Adipocyte (in vitro differentiated cells): ENCODE measurements at regions not wholly inside any gene's neighbourhood (a gene's known extent, or its start where the extent isn't known, plus 50 kb on each side); places are given as distances from the start of the nearest gene placed in this dataset.
"Not testable (repeated sequence)": the region's sequence is repeated elsewhere in the genome, so short reads cannot be mapped to it uniquely, and the experiment has no call there.

Experiments used
- DNase-seq: peaks from one replicate; pipeline ENCODE4 v3.0.0-alpha.2; 2015; ENCODE audit warnings: low read depth
- H3K27me3 ChIP-seq: replicated peaks from 2 replicates; pipeline ENCODE4 v1.7.0; 2013; ENCODE audit warnings: mild to moderate bottlenecking, low read length, moderate library complexity; ENCODE audit not compliant: control insufficient read depth, insufficient read depth
- H3K36me3 ChIP-seq: 2 replicates; pipeline ENCODE4 v1.7.0; 2013; ENCODE audit warnings: low read length, mild to moderate bottlenecking, moderate library complexity; ENCODE audit not compliant: control insufficient read depth, insufficient read depth, severe bottlenecking
- H3K4me1 ChIP-seq: 2 replicates; pipeline ENCODE4 v1.7.0; 2013; ENCODE audit warnings: mild to moderate bottlenecking, low read length, moderate library complexity; ENCODE audit not compliant: control insufficient read depth, insufficient read depth
- H3K4me3 ChIP-seq: 2 replicates; pipeline ENCODE4 v1.7.0; 2013; ENCODE audit warnings: mild to moderate bottlenecking, low read length, moderate library complexity
- H3K9ac ChIP-seq: 2 replicates; pipeline ENCODE4 v1.7.0; 2013; ENCODE audit warnings: mild to moderate bottlenecking, low read length, moderate library complexity
- H3K9me3 ChIP-seq: 2 replicates; pipeline ENCODE4 v1.7.0; 2013; ENCODE audit warnings: mild to moderate bottlenecking, low read length, moderate library complexity; ENCODE audit not compliant: control insufficient read depth

DNA sequence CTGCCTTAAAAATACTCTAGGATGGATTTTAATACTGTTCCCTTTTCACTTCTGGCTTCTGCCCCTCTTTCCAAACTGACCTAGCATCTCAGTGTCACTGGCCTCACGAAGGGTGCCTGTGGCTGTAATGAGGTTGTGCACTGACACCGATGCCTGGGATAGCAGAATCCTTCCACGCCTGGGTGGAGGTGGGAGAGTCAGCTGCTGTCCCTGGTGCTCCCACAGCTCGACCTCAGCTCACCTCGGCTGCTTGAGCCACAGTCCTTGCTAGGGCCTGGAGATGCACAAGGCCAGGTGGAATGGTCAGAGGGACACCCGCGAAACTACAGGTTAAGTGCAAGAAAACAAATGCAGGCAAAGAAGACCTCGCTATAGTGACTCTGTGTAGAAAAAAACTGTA lies 123.4 kb upstream of the ACBD5 start:
- H3K27me3 ChIP-seq = no peaks in the 10 kb centered on the region
- H3K4me1 ChIP-seq = no peaks in the 10 kb centered on the region
- no peak overlapping the region for H3K9ac ChIP-seq
- no peak for DNase-seq
- no peaks in the 10 kb centered on the region for H3K36me3 ChIP-seq
- no peak overlapping the region for H3K4me3 ChIP-seq
- no peaks in the 10 kb centered on the region for H3K9me3 ChIP-seq

- H3K27me3 ChIP-seq = no peaks in the 10 kb centered on the region
- H3K9ac ChIP-seq = no peak overlapping the region
- no peak overlapping the region for H3K4me3 ChIP-seq
- no peaks in the 10 kb centered on the region for H3K4me1 ChIP-seq
- DNase-seq = peak; percentile 80
- H3K9me3 ChIP-seq = no peaks in the 10 kb centered on the region
- H3K36me3 ChIP-seq = no peaks in the 10 kb centered on the region
Observed at GRCh38 chr10:27360581-27361172, 120.1 kb upstream of the ACBD5 start.

DNA sequence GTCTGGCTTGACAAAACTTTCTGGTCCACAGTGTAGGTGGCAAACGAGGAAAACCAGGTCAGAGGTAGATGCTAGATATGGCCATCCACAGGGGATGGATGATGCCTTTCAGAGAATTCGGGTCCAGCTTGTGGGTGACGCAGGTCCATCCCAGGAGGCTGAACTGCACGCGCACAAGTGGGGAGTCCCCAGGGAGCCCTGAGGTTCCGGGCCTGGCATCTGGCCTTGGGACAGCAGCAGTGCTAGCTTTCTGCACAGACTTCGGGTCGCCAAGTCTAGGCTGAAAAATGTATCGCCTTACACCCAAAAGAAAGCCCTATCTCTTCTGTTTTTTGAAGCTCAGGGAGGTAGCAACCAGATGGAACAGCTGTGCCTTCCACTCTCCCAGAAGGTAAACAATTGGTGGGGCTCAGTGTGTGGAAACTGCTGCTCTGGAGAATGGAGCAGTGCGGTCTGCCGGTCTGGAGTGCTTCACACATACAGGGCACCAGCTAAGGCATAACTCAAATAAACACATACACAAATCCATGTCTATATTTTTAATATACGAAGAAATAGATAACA lies 119.3 kb upstream of the ACBD5 start:
- Histone ChIP-seq H3K4me3 (no peak overlapping the region), H3K27me3 (no peaks in the 10 kb centered on the region), H3K9ac (no peak overlapping the region), H3K4me1 (no peaks in the 10 kb centered on the region), H3K36me3 (no peaks in the 10 kb centered on the region), H3K9me3 (no peaks in the 10 kb centered on the region)
- DNase-seq = no peak

GRCh38 chr10:27356738-27357137 lies 116.1 kb upstream of the ACBD5 start:
- no peaks in the 10 kb centered on the region for H3K36me3 ChIP-seq
- no peaks in the 10 kb centered on the region for H3K9me3 ChIP-seq
- no peaks in the 10 kb centered on the region for H3K4me1 ChIP-seq

GRCh38 chr10:27355918-27356573 lies 115.4 kb upstream of the ACBD5 start:
- Histone ChIP-seq H3K9ac (no peak overlapping the region), H3K4me1 (no peaks in the 10 kb centered on the region), H3K36me3 (no peaks in the 10 kb centered on the region), H3K4me3 (no peak overlapping the region), H3K27me3 (peaks cover 7% of the 10 kb centered on the region), H3K9me3 (no peaks in the 10 kb centered on the region)
- DNase-seq = no peak

More at GRCh38 chr10:27356738-27357137, 116.1 kb upstream of the ACBD5 start:
- H3K27me3 ChIP-seq = peaks cover 3% of the 10 kb centered on the region
- no peak overlapping the region for H3K4me3 ChIP-seq
- H3K9ac ChIP-seq = no peak overlapping the region
- no peak for DNase-seq

DNA sequence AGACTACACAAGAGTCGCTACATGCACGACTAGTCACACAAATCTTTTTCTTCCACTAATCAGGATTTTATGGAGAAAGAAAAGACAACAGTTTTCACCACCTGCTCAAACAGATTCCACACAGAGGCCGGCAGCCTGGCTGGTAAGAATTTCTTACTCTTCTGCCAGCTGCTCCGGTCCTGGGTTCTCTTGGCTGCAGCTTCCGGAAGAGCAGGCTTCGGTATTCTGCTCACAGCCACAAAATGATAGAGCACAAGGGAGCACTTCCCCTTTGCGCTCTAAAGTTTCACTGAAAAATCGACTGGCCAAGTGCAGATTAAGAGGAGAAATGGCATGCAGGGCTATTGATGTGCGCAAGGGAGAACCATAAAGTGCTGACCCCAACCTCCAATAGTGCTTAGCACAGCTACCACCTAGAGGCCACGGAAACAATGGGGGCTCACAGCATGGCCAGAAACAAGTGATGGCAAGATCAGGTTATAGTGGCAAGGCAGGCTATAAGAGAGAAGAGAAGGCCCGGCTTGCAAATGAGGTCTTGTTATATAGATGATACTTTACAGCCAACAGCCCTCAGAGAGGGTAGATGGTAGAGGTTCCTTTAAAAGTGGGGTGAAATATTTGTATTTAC lies 114.2 kb upstream of the ACBD5 start:
- not testable (repeated sequence) for H3K4me3 ChIP-seq, DNase-seq, H3K36me3 ChIP-seq, H3K9me3 ChIP-seq, H3K9ac ChIP-seq, H3K4me1 ChIP-seq
- H3K27me3 ChIP-seq = peaks cover 10% of the 10 kb centered on the region

DNA sequence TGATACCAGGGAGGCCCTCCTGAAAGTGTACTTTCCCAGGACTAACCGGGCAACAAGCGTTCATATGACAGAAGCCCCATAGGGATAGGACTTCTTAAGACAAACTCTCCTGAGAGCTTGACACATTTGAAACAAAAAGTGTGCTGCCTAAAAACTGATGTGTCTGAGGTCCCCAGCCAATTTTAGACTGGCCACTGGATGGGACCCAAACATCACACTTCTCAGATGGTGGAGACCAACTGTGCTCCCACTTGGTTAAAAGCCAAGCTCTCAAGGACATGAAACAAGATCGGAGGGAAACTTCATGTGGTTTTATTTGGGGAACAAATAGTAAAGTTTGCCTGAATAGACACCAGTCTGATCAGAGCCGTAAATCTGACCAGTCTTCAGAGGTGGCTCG lies 113.5 kb upstream of the ACBD5 start:
- DNase-seq, H3K4me1 ChIP-seq, H3K4me3 ChIP-seq, H3K36me3 ChIP-seq, H3K9me3 ChIP-seq, H3K9ac ChIP-seq: not testable (repeated sequence)
- peaks cover 10% of the 10 kb centered on the region for H3K27me3 ChIP-seq

DNA sequence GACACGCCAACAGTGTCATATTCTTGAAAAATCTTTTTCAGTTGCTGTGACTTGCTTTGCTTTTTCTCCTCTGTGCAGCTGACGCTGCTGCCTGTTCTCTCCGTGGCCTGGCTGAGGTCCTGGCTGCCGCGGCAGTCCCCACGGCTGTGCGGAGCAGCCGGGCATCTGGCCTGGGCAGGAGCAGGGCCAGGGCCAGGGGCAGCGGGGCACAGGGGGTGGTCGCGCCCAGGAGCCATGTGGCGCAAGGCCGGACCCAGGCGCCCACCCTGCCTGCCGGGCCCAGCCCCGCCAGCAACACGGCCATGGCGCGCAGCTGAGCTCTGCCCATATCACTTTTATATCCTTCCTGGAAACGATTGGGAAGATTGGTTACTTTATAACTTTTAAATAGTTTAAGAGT lies 109.4 kb upstream of the ACBD5 start:
- DNase-seq = no peak
- Histone ChIP-seq H3K36me3 (no peaks in the 10 kb centered on the region), H3K4me1 (peaks cover 8% of the 10 kb centered on the region), H3K9me3 (no peaks in the 10 kb centered on the region), H3K9ac (no peak overlapping the region), H3K4me3 (no peak overlapping the region), H3K27me3 (peaks cover 10% of the 10 kb centered on the region)

- H3K36me3 ChIP-seq, DNase-seq, H3K4me1 ChIP-seq, H3K4me3 ChIP-seq, H3K9me3 ChIP-seq, H3K9ac ChIP-seq: not testable (repeated sequence)
- peaks cover 14% of the 10 kb centered on the region for H3K27me3 ChIP-seq
Observed at GRCh38 chr10:27347827-27348207, 107.2 kb upstream of the ACBD5 start.

GRCh38 chr10:27345455-27345920 lies 104.9 kb upstream of the ACBD5 start:
- H3K36me3 ChIP-seq = no peaks in the 10 kb centered on the region

DNA sequence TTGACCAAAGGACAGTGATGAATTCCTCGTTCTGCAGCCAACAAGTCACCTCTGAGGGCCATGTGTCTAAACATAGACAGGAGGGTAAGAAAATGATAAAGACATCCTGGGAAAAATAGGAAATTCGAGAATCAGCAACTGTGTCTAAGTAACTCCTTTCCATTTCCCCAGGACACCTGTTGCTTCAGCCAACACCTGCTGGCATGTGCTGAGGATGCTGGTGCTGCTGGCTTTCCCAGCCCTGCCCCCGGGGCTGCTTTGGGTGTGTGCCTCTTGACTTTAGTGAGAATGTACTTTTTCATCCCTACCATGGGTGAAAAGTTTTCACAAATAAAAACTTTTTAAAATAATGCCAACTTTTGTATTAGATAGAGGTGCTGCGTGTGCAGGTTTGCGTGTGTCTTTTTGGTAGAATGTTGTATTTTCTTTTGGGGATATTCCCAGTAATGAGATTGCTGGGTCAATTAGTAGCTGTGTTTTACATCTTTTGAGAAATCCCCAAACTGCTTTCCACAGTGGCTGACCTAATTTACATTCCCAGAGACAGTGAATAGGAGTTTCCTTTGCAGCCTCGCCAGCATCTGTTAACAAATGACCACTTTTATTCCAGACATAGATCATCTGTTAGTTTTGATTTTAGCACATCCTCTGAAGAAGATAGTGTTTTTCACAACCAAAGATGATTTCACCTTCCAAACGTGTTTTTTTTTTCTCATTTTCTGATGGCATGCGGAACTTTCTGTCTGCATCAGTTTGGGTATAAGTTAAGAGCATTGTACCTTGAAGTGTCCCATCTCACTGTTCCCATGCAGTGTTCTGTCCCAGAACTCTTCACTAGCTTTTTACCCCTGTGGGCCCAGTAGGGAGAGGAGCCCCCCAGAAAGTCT lies 104.2 kb upstream of the ACBD5 start:
- no peaks in the 10 kb centered on the region for H3K9me3 ChIP-seq
- no peak for DNase-seq
- H3K36me3 ChIP-seq = no peaks in the 10 kb centered on the region
- peaks cover 8% of the 10 kb centered on the region for H3K4me1 ChIP-seq
- H3K27me3 ChIP-seq = peaks cover 4% of the 10 kb centered on the region
- H3K9ac ChIP-seq = no peak overlapping the region
- no peak overlapping the region for H3K4me3 ChIP-seq

More at GRCh38 chr10:27345455-27345920, 104.9 kb upstream of the ACBD5 start:
- Histone ChIP-seq H3K4me3 (no peak overlapping the region), H3K9me3 (no peaks in the 10 kb centered on the region), H3K9ac (no peak overlapping the region), H3K27me3 (peaks cover 4% of the 10 kb centered on the region), H3K4me1 (peaks cover 8% of the 10 kb centered on the region)
- no peak for DNase-seq
